OCI-LY7 (cell line): ENCODE measurements at regions not wholly inside any gene's neighbourhood (a gene's known extent, or its start where the extent isn't known, plus 50 kb on each side); places are given as distances from the start of the nearest gene placed in this dataset.

Experiments
- BruUV-seq: library from RNA; stranded (reverse); fragments of 400-500 nt; replicated peaks from 2 replicates; lab custom pipeline; 2021; lab: Mats Ljungman, UMichigan
- CTCF ChIA-PET: fragments of 300-600 bp; sonication (Branson Sonifier 250); formaldehyde crosslinking; loops from one replicate; lab custom pipeline; 2022; ENCODE audit warnings: antibody characterized with exemption; ENCODE audit not compliant: unreplicated experiment; lab: Charles Lee
- POLR2A ChIA-PET: fragments of 300-600 bp; sonication (Branson Sonifier 250); formaldehyde crosslinking; loops from one replicate; lab custom pipeline; 2022; ENCODE audit warnings: antibody characterized with exemption; lab: Charles Lee
- DNase-seq: peaks from one replicate; pipeline ENCODE4 v3.0.0-alpha.2; 2015; ENCODE audit warnings: low spot score
- H2AFZ ChIP-seq: fragments of 200-600 bp; sonication (generic), shearing (Covaris generic); 2 replicates; pipeline ENCODE4 v1.6.1; 2014; ENCODE audit warnings: mild to moderate bottlenecking, antibody characterized with exemption, low read length, moderate library complexity
- H3K27ac ChIP-seq: fragments of 200-600 bp; sonication (generic); 2 replicates; pipeline ENCODE4 v1.5.1; 2014; ENCODE audit warnings: mixed run types, low read depth, mild to moderate bottlenecking, moderate library complexity, low read length, inconsistent platforms; ENCODE audit not compliant: poor library complexity, severe bottlenecking
- H3K36me3 ChIP-seq: fragments of 200-600 bp; sonication (generic); 2 replicates; pipeline ENCODE4 v1.6.1; 2014; ENCODE audit warnings: mild to moderate bottlenecking, antibody characterized with exemption, low read length, moderate library complexity, mixed read lengths; ENCODE audit not compliant: insufficient read depth
- H3K4me1 ChIP-seq: fragments of 200-600 bp; sonication (generic); 2 replicates; pipeline ENCODE4 v1.5.1; 2014; ENCODE audit warnings: mild to moderate bottlenecking, low read length; ENCODE audit not compliant: insufficient read depth, poor library complexity, severe bottlenecking
- H3K4me2 ChIP-seq: fragments of 200-600 bp; sonication (generic); 2 replicates; pipeline ENCODE4 v1.6.1; 2014; ENCODE audit warnings: mild to moderate bottlenecking, low read length
- H3K4me3 ChIP-seq: fragments of 200-600 bp; sonication (generic); 2 replicates; pipeline ENCODE4 v1.5.1; 2014; ENCODE audit warnings: mild to moderate bottlenecking, low read depth, low read length; ENCODE audit not compliant: poor library complexity, severe bottlenecking
- H3K79me2 ChIP-seq: fragments of 200-600 bp; sonication (generic); 2 replicates; pipeline ENCODE4 v1.6.1; 2016; ENCODE audit warnings: low read depth, mild to moderate bottlenecking, low read length, moderate library complexity, mixed read lengths; ENCODE audit not compliant: insufficient read depth
- H3K9me2 ChIP-seq: fragments of 200-600 bp; sonication (generic); 2 replicates; pipeline ENCODE4 v1.6.1; 2016; ENCODE audit warnings: mild to moderate bottlenecking, low read length, mixed read lengths; ENCODE audit not compliant: insufficient read depth
- H3K9me3 ChIP-seq: fragments of 200-600 bp; sonication (generic); 2 replicates; pipeline ENCODE4 v1.6.1; 2014; ENCODE audit warnings: mild to moderate bottlenecking, mixed run types, low read length, mixed read lengths
- H4K20me1 ChIP-seq: fragments of 200-600 bp; sonication (generic); 2 replicates; pipeline ENCODE4 v1.6.1; 2014; ENCODE audit warnings: mild to moderate bottlenecking, antibody characterized with exemption, low read length, moderate library complexity, mixed read lengths; ENCODE audit not compliant: insufficient read depth
- CTCF ChIP-seq: fragments of 200-600 bp; sonication (generic); conservative IDR thresholded peaks from 2 replicates; pipeline ENCODE4 v1.5.1; 2014; ENCODE audit warnings: mild to moderate bottlenecking, antibody characterized with exemption, low read length, moderate library complexity, mixed read lengths
- EZH2phosphoT487 ChIP-seq: fragments of 200-600 bp; sonication (generic); IDR thresholded peaks from 2 replicates; pipeline ENCODE4 v1.6.1; 2018; ENCODE audit warnings: low read depth, borderline replicate concordance, mild to moderate bottlenecking, mixed run types, antibody characterized with exemption, low read length, moderate library complexity, mixed read lengths
- intact Hi-C: fragments of 100-400 bp; cut with micrococcal nuclease; formaldehyde crosslinking; loops from one replicate; pipeline ENCODE4 v1.10.0; 2022; ENCODE audit not compliant: unreplicated experiment

DNA sequence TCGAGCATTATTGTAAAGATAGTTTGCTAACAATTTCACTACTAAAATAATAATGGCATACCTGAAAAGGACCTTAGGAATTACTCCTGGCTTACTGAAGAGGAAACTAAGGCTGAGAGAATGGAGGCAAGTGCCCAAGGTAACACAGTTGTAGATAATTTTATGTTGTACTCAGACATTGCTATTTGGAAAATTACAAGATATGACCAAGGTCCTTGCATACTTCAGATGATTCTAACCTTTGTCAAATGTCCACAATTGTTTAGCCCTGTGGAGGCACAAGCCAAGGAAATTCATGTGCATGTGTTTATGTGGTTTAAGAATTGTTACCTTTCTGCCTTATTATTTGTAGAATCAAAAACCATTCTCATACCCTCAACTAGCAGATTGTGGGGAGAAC, 105.7 kb downstream of the TUSC7 start:
- Histone ChIP-seq H3K9me3 (no peaks in the 10 kb centered on the region), H3K9me2 (no peaks in the 10 kb centered on the region), H3K4me2 (no peak overlapping the region), H3K79me2 (no peaks in the 10 kb centered on the region), H3K4me1 (no peaks in the 10 kb centered on the region), H2AFZ (no peak overlapping the region), H4K20me1 (no peaks in the 10 kb centered on the region), H3K4me3 (no peak overlapping the region), H3K36me3 (no peaks in the 10 kb centered on the region), H3K27ac (no peak overlapping the region)
- BruUV-seq = no TSS peak
- TF ChIP-seq CTCF = no peak
- no peak for TF ChIP-seq EZH2phosphoT487
- DNase-seq = no peak
- POLR2A ChIA-PET = no interaction called here
- intact Hi-C loops = no loop called here
- CTCF ChIA-PET = no interaction called here

DNA sequence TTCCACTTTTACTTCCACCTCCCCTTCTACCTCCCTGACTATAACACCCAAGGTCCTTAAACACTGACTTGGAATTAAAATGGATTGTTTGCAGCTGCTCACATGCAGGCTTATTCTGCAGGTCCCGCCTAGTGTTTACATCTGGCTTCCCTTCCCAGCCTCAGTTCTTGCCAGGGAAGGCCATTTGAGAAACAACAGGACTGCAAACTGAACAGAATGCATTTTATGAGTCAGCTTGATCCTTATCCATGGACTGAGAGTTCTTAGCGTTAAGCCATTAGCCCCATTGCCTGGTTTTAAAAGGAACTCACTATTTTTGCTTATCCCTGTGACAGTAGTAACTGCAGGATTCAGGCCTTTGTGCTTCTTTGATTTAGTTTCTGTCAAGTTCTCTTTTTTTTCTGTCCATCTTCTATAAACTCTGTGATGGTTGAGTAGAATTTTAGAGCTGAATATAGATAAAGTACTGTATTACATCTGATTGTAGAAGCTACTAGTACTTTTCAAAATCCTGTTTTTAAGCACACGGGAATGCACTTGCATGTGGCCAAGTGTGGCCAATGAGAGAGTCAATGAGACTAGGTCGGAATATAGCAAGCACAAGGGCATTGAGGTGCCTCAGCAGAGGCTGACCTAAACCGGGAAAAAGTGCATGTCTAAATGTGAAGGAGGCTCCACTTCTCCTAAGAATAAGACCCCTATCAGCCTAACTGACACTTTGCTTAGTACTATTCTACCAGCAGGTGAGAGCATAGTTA, 106.4 kb downstream of the TUSC7 start:
- POLR2A ChIA-PET = interaction anchor here (0.7 kb wide), 1 partner anchor 20 kb away, joined by 3 read pairs; no protein-coding TSS in a partner anchor
- CTCF ChIA-PET = no interaction called here
- BruUV-seq = no TSS peak

More for the DNA sequence above, 106.4 kb downstream of the TUSC7 start:
- Histone ChIP-seq H3K9me2 (no peaks in the 10 kb centered on the region), H3K4me2 (no peak overlapping the region), H3K4me1 (no peaks in the 10 kb centered on the region), H3K9me3 (no peaks in the 10 kb centered on the region), H3K4me3 (no peak overlapping the region), H3K79me2 (no peaks in the 10 kb centered on the region), H3K36me3 (no peaks in the 10 kb centered on the region), H4K20me1 (no peaks in the 10 kb centered on the region), H2AFZ (no peak overlapping the region), H3K27ac (no peak overlapping the region)
- intact Hi-C loops = no loop called here
- TF ChIP-seq EZH2phosphoT487 (no peak), CTCF (no peak)
- DNase-seq = no peak
